ENCODE measurements at regions not wholly inside any gene's neighbourhood (a gene's known extent, or its start where the extent isn't known, plus 50 kb on each side); places are given as distances from the start of the nearest gene placed in this dataset.

- DNase-seq: no peak
Observed at GRCh38 chr2:144211065-144211464, 308.9 kb downstream of the ZEB2 start.

- DNase-seq: no peak
Observed at GRCh38 chr2:144210076-144210475, 309.8 kb downstream of the ZEB2 start.

GRCh38 chr2:144208924-144209323 is 311.0 kb downstream of the ZEB2 start:
- DNase-seq: no peak

- no peak for DNase-seq
Observed at GRCh38 chr2:144206019-144206418, 313.9 kb downstream of the ZEB2 start.

- DNase-seq: peak; percentile 42
Observed at GRCh38 chr2:144201868-144202468, 318.0 kb downstream of the ZEB2 start.

GRCh38 chr2:144201126-144201525 is 318.8 kb downstream of the ZEB2 start:
- peak; percentile 39 for DNase-seq

GRCh38 chr2:144198116-144198515 is 321.8 kb downstream of the ZEB2 start:
- no peak for DNase-seq

GRCh38 chr2:144194326-144195071 is 325.4 kb downstream of the ZEB2 start:
- DNase-seq: no peak

GRCh38 chr2:144190908-144191605 is 328.9 kb downstream of the ZEB2 start:
- DNase-seq: no peak

- peak; percentile 84 for DNase-seq
Observed at GRCh38 chr2:144183727-144184126, 336.2 kb downstream of the ZEB2 start.

GRCh38 chr2:144181001-144181400 is 338.9 kb downstream of the ZEB2 start:
- no peak for DNase-seq

- DNase-seq: no peak
Observed at GRCh38 chr2:144180131-144180530, 339.8 kb downstream of the ZEB2 start.

GRCh38 chr2:144170179-144170578 is 349.7 kb downstream of the ZEB2 start:
- DNase-seq: no peak

- no peak for DNase-seq
Observed at GRCh38 chr2:144166743-144167142, 353.2 kb downstream of the ZEB2 start.

- no peak for DNase-seq
Observed at GRCh38 chr2:144165599-144166250, 354.2 kb downstream of the ZEB2 start.

GRCh38 chr2:144163592-144163991 is 356.3 kb downstream of the ZEB2 start:
- DNase-seq: no peak

GRCh38 chr2:144162652-144163051 is 357.3 kb downstream of the ZEB2 start:
- DNase-seq: peak; percentile 36

GRCh38 chr2:144161061-144161460 is 358.9 kb downstream of the ZEB2 start:
- no peak for DNase-seq

- DNase-seq: no peak
Observed at GRCh38 chr2:144159240-144159639, 360.7 kb downstream of the ZEB2 start.

- DNase-seq: no peak
Observed at GRCh38 chr2:144158096-144158495, 361.8 kb downstream of the ZEB2 start.

GRCh38 chr2:144156736-144157640 is 362.9 kb downstream of the ZEB2 start:
- DNase-seq: no peak

GRCh38 chr2:144154205-144154604 is 365.7 kb downstream of the ZEB2 start:
- no peak for DNase-seq
